AG10803 (cell line): ENCODE measurements at regions not wholly inside any gene's neighbourhood (a gene's known extent, or its start where the extent isn't known, plus 50 kb on each side); places are given as distances from the start of the nearest gene placed in this dataset.

Source experiments
- DNase-seq: peaks from one replicate; pipeline ENCODE4 v3.0.0; 2010; ENCODE audit warnings: low read depth
- H3K4me3 ChIP-seq: 2 replicates; pipeline ENCODE4 v1.5.1; 2011; ENCODE audit warnings: mild to moderate bottlenecking, low read length, control low read depth
- TF ChIP-seq, protein P1 (sequence below): conservative IDR thresholded peaks from 2 replicates; pipeline ENCODE4 v1.5.1; 2011; ENCODE audit warnings: mild to moderate bottlenecking, low read length, control low read depth, inconsistent platforms

GRCh38 chr6:67591910-67592309 is 1043.2 kb upstream of the ADGRB3 start:
- no peak for DNase-seq
- TF ChIP-seq, protein P1, sequence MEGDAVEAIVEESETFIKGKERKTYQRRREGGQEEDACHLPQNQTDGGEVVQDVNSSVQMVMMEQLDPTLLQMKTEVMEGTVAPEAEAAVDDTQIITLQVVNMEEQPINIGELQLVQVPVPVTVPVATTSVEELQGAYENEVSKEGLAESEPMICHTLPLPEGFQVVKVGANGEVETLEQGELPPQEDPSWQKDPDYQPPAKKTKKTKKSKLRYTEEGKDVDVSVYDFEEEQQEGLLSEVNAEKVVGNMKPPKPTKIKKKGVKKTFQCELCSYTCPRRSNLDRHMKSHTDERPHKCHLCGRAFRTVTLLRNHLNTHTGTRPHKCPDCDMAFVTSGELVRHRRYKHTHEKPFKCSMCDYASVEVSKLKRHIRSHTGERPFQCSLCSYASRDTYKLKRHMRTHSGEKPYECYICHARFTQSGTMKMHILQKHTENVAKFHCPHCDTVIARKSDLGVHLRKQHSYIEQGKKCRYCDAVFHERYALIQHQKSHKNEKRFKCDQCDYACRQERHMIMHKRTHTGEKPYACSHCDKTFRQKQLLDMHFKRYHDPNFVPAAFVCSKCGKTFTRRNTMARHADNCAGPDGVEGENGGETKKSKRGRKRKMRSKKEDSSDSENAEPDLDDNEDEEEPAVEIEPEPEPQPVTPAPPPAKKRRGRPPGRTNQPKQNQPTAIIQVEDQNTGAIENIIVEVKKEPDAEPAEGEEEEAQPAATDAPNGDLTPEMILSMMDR, result no peak
- no peak overlapping the region for H3K4me3 ChIP-seq

DNA sequence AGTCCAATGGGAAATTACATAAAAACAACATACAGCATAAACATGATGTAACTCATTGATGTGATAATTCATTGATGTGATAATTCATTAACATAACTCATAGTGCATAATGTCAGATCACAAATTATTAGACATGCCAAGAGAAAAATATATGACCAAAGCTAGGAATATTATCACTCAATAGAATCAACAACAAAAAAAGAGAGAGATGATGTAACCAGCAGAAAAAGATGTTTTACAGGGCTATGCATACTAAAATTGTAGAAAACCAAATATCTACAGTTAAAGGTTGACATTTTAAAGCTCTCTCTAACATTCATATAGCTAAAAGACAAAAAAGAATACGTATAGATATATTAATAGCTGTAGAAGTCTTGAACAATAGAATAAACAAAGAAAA is 1067.2 kb upstream of the ADGRB3 start:
- DNase-seq, result no peak
- no peak overlapping the region for H3K4me3 ChIP-seq
- TF ChIP-seq, protein P1, result no peak

GRCh38 chr6:67563671-67564070 is 1071.4 kb upstream of the ADGRB3 start:
- DNase-seq, result no peak
- TF ChIP-seq, protein P1, result no peak
- no peak overlapping the region for H3K4me3 ChIP-seq

GRCh38 chr6:67560068-67560467 is 1075.0 kb upstream of the ADGRB3 start:
- no peak overlapping the region for H3K4me3 ChIP-seq
- no peak for DNase-seq
- TF ChIP-seq, protein P1, result no peak

- no peak overlapping the region for H3K4me3 ChIP-seq
- DNase-seq, result no peak
- TF ChIP-seq, protein P1, result no peak
Measured at GRCh38 chr6:67558985-67559384, 1076.1 kb upstream of the ADGRB3 start.

- no peak for DNase-seq
- H3K4me3 ChIP-seq, result no peak overlapping the region
- TF ChIP-seq, protein P1, result no peak
Measured at GRCh38 chr6:67544851-67545452, 1090.1 kb upstream of the ADGRB3 start.

GRCh38 chr6:67541586-67541985 is 1093.5 kb upstream of the ADGRB3 start:
- no peak for DNase-seq
- TF ChIP-seq, protein P1, result no peak

More at GRCh38 chr6:67541586-67541985, 1093.5 kb upstream of the ADGRB3 start:
- H3K4me3 ChIP-seq, result no peak overlapping the region
